HEK293T (cell line): ENCODE measurements at regions not wholly inside any gene's neighbourhood (a gene's known extent, or its start where the extent isn't known, plus 50 kb on each side); places are given as distances from the start of the nearest gene placed in this dataset.

Source experiments
- CTCF ChIA-PET: fragments of 350-600 bp; formaldehyde crosslinking; extraction: SDS; loops from one replicate; lab custom pipeline; 2021; ENCODE audit warnings: antibody characterized with exemption, inconsistent platforms; lab: Yijun Ruan, JAX
- POLR2A ChIA-PET: fragments of 350-600 bp; formaldehyde crosslinking; extraction: SDS; loops from one replicate; lab custom pipeline; 2020; ENCODE audit warnings: antibody characterized with exemption, inconsistent platforms; lab: Yijun Ruan, JAX
- DNase-seq: peaks from one replicate; pipeline ENCODE4 v3.0.0; 2012; ENCODE audit warnings: mixed read lengths; ENCODE audit errors: extremely low spot score
- ARNT ChIP-seq: fragments of 450-650 bp; IDR thresholded peaks from 2 replicates; pipeline ENCODE4 v1.6.1; 2017; ENCODE audit warnings: mild to moderate bottlenecking
- BHLHE40 ChIP-seq: fragments of 450-650 bp; IDR thresholded peaks from 2 replicates; pipeline ENCODE4 v1.6.1; 2016; ENCODE audit warnings: mild to moderate bottlenecking, moderate library complexity, borderline replicate concordance
- CTBP1 ChIP-seq: fragments of 450-650 bp; IDR thresholded peaks from 2 replicates; pipeline ENCODE4 v1.6.1; 2016; ENCODE audit warnings: borderline replicate concordance
- ELF4 ChIP-seq: fragments of 450-650 bp; IDR thresholded peaks from 2 replicates; pipeline ENCODE4 v1.6.1; 2017; ENCODE audit warnings: antibody characterized with exemption
- FOXA1 ChIP-seq: fragments of 450-650 bp; IDR thresholded peaks from 2 replicates; pipeline ENCODE4 v1.6.1; 2016; ENCODE audit warnings: mild to moderate bottlenecking
- FOXK2 ChIP-seq: fragments of 450-650 bp; IDR thresholded peaks from 2 replicates; pipeline ENCODE4 v1.6.1; 2016; ENCODE audit warnings: mild to moderate bottlenecking
- FOXM1 ChIP-seq: fragments of 450-650 bp; IDR thresholded peaks from 2 replicates; pipeline ENCODE4 v1.6.1; 2017; ENCODE audit warnings: mild to moderate bottlenecking, borderline replicate concordance
- HDGF ChIP-seq: fragments of 450-650 bp; IDR thresholded peaks from 2 replicates; pipeline ENCODE4 v1.6.1; 2017; ENCODE audit warnings: antibody characterized with exemption, borderline replicate concordance
- L3MBTL2 ChIP-seq: fragments of 450-650 bp; conservative IDR thresholded peaks from 2 replicates; pipeline ENCODE4 v1.6.1; 2016; ENCODE audit warnings: mild to moderate bottlenecking
- LEF1 ChIP-seq: fragments of 450-650 bp; IDR thresholded peaks from 2 replicates; pipeline ENCODE4 v1.6.1; 2017; ENCODE audit warnings: mild to moderate bottlenecking, borderline replicate concordance
- NFRKB ChIP-seq: fragments of 450-650 bp; IDR thresholded peaks from 2 replicates; pipeline ENCODE4 v1.6.1; 2016; ENCODE audit warnings: mild to moderate bottlenecking, moderate library complexity
- SP1 ChIP-seq: fragments of 450-650 bp; IDR thresholded peaks from 2 replicates; pipeline ENCODE4 v1.6.1; 2017
- SUZ12 ChIP-seq: fragments of 450-650 bp; IDR thresholded peaks from 2 replicates; pipeline ENCODE4 v1.6.1; 2016; ENCODE audit warnings: mild to moderate bottlenecking
- TARDBP ChIP-seq: fragments of 450-650 bp; IDR thresholded peaks from 2 replicates; pipeline ENCODE4 v1.6.1; 2016
- ZNF384 ChIP-seq: fragments of 450-650 bp; IDR thresholded peaks from 2 replicates; pipeline ENCODE4 v1.6.1; 2016
- TF ChIP-seq, protein P1 (sequence below): fragments of 450-650 bp; IDR thresholded peaks from 2 replicates; pipeline ENCODE4 v1.6.1; 2016

DNA sequence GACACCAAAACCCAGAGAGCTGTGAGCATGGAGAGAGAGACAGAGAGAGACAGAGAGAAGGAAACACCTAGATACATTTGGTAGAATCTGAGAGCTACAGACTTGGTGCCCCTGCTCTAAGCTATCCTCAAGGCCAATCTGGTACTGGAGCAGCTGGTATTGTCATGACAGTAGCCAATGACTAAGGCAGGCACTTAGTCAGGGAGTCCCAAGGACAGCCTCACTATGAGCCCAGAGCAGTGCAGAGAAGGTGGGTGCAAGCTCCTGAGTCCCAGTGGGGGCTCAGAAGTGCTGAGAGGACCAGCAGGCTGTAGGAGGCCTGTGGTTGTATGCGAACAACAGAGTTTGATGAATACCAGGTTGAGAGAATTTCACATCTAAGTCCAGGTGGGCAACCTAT lies 300.4 kb upstream of the ZNF608 start:
- POLR2A ChIA-PET = interaction anchor here (0.6 kb wide), 1 partner anchor 88 kb away, joined by 3 read pairs; no protein-coding TSS in a partner anchor
- TF ChIP-seq LEF1 (no peak), FOXA1 (no peak), ZNF384 (no peak), ARNT (no peak), SP1 (no peak), CTBP1 (no peak), ELF4 (no peak), SUZ12 (no peak), HDGF (no peak), FOXK2 (no peak)
- no peak for DNase-seq
- CTCF ChIA-PET = no interaction called here

DNA sequence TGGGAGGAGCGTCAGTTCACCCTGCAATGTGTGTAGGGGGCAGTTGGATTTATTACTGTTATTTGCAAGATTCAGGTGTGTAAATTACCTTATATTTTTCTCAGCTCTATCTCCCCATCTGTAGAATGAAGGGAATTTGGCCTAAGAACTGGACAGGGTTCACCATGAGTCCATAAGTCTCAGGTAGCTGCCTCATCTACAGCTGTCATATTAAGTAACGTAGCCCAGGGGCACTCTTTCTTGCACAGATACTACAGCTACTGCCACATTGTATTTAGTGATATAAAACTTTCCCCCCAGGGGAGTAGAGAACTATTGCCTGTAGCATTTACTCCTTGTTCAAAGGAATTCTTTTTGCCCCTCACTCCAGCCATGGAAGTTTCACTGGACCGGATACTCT lies 301.4 kb upstream of the ZNF608 start:
- TF ChIP-seq CTBP1 (no peak), ELF4 (no peak), FOXA1 (no peak), BHLHE40 (no peak), HDGF (no peak)
- TF ChIP-seq, protein P1, sequence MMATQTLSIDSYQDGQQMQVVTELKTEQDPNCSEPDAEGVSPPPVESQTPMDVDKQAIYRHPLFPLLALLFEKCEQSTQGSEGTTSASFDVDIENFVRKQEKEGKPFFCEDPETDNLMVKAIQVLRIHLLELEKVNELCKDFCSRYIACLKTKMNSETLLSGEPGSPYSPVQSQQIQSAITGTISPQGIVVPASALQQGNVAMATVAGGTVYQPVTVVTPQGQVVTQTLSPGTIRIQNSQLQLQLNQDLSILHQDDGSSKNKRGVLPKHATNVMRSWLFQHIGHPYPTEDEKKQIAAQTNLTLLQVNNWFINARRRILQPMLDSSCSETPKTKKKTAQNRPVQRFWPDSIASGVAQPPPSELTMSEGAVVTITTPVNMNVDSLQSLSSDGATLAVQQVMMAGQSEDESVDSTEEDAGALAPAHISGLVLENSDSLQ = no peak
- ChIA-PET CTCF (interaction anchor here (0.6 kb wide), 2 partner anchors 16 to 255 kb away, joined by 3 to 4 read pairs; no protein-coding TSS in a partner anchor), POLR2A (interaction anchor here (0.8 kb wide), 1 partner anchor 25 kb away, joined by 3 read pairs; no protein-coding TSS in a partner anchor)
- no peak for DNase-seq

DNA sequence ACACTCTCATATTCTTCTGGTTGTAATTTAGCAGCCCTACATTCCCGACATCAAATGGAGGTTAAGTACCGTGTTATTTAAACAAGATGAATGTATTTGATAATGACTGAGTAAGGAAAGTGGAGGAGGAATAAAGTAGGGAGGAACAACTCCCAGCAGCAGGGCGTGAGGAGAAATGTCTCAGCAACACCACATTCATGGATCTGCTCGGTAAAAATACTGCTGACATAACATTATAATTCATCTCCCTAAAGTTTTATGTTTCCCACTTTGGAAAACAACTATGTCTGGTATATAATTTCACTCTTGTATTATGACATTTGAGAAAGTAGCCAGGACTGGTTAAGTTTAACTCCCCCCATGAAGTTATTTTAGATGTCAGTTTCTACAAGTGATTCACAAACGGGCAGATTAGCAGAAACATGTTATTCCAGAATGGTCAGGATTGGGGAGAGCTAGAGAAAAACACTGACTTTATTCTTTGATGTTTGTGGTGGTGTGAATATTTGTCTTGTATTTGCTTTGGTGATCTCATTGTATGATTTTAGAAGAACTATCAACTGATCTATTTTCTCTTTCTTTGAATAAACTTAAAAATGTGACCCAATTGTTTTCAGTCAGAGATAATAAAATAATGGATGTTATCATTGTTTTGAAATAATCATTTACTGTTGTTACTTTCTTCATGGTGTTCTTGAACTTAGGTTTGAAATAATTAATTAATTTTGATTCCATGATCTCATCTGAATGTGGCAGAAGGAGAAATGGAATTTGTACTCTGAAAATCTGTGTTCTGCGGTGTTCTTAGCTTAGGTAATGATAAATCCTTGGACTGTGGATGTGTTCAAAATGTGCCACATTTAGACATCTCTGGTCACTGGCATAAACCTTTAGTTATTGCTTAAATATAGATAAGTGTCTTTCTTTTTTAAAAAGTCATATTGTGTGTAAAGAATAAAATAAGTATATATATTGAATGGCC lies 303.6 kb upstream of the ZNF608 start:
- no peak for DNase-seq
- ChIA-PET CTCF (interaction anchor here (0.6 kb wide), 1 partner anchor 389 kb away, joined by 3 read pairs; no protein-coding TSS in a partner anchor), POLR2A (no interaction called here)
- no peak for TF ChIP-seq HDGF
- TF ChIP-seq, protein P1 = peak; percentile 48; the same call in 1 of the 2 replicates

DNA sequence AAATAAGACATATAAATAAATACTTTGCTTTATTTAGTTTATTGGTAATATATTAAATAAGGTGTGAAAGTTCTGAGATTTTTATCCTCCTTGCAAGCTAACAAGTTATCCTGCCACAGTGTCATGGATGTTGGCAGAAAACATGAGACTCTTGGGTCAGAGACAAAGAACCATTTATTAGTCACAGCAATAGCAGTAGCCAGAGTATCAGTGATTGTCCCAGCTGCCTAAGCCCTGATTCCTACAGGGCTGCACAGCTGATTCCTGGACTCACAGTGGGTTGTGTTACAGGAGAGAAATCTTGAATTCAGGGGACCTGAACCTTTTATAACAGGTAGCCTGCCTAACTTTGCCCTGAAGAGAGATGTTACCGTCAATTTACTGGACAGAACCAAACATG lies 304.5 kb upstream of the ZNF608 start:
- ChIA-PET POLR2A (no interaction called here), CTCF (no interaction called here)
- no peak for TF ChIP-seq FOXM1
- TF ChIP-seq, protein P1 = no peak
- TF ChIP-seq NFRKB = no peak
- TF ChIP-seq FOXK2 = no peak
- no peak for TF ChIP-seq BHLHE40
- TF ChIP-seq CTBP1 = no peak
- no peak for TF ChIP-seq FOXA1
- TF ChIP-seq ARNT = no peak
- no peak for TF ChIP-seq ELF4
- no peak for TF ChIP-seq SP1
- TF ChIP-seq ZNF384 = no peak
- no peak for TF ChIP-seq HDGF
- TF ChIP-seq L3MBTL2 = no peak
- no peak for TF ChIP-seq TARDBP
- TF ChIP-seq LEF1 = no peak
- DNase-seq = no peak

DNA sequence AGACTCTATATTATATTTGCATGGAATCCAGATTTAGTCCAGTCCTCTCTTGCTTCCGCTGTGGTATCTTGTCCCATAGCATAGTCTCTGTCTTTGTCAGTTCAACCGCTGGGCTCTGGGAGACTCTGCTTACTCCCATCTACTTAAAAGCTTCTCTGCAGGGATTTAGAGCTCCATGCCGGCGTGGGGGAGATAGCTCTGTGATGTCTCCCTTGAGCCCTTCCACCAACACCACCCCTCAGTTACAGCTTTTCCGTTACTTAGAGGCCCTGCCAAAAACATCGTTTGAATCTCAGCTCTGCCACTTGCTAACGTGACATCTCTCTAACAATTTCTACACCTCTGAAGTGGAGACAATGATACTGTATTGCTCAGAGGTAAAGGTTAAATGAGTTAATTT lies 306.1 kb upstream of the ZNF608 start:
- no peak for TF ChIP-seq ELF4
- no peak for TF ChIP-seq FOXM1
- no peak for TF ChIP-seq SUZ12
- no peak for TF ChIP-seq ZNF384
- no peak for TF ChIP-seq FOXA1
- TF ChIP-seq BHLHE40 = no peak
- TF ChIP-seq CTBP1 = no peak
- TF ChIP-seq ARNT = no peak
- no peak for TF ChIP-seq HDGF
- no peak for TF ChIP-seq L3MBTL2
- TF ChIP-seq LEF1 = no peak
- TF ChIP-seq FOXK2 = no peak
- no peak for TF ChIP-seq NFRKB
- no peak for TF ChIP-seq SP1
- TF ChIP-seq, protein P1 = no peak
- TF ChIP-seq TARDBP = no peak
- no peak for DNase-seq
- POLR2A ChIA-PET = no interaction called here
- CTCF ChIA-PET = no interaction called here
